ENCODE measurements at regions not wholly inside any gene's neighbourhood (a gene's known extent, or its start where the extent isn't known, plus 50 kb on each side); places are given as distances from the start of the nearest gene placed in this dataset.

- TF ChIP-seq ZFP1 (CRISPR knock-in tag; IDR thresholded peaks at IDR 0.05) (no peak), FIP1L1 (IDR thresholded peaks at IDR 0.05; ENCODE audit: low read depth, low read length, poor library complexity, severe bottlenecking) (no peak), ZNF12 (CRISPR knock-in tag; IDR thresholded peaks at IDR 0.05) (no peak), FOXK2 (conservative IDR thresholded peaks at IDR 0.05 in 1 of 2, IDR thresholded peaks at IDR 0.05 in 1 of 2; ENCODE audit: low read depth in 2 of 2) (peak; percentile 55 to 62; a peak in 3 of 4 replicates), BACH1 (tag; IDR thresholded peaks at IDR 0.05) (peak; percentile 29; the same call in 1 of the 2 replicates), BCL6 (CRISPR knock-in tag; IDR thresholded peaks at IDR 0.05) (no peak), ID3 (CRISPR knock-in tag; IDR thresholded peaks at IDR 0.05) (no peak), ID3 (tag; IDR thresholded peaks at IDR 0.05) (peak; percentile 76), CHD2 (IDR thresholded peaks at IDR 0.05; ENCODE audit: low read depth, low read length) (no peak), THAP12 (CRISPR knock-in tag; IDR thresholded peaks at IDR 0.05) (no peak), FOS (IDR thresholded peaks at IDR 0.05; ENCODE audit: extremely low read depth, insufficient read length) (no peak), HOMEZ (CRISPR knock-in tag; IDR thresholded peaks at IDR 0.05) (no peak), HOXB6 (CRISPR knock-in tag; IDR thresholded peaks at IDR 0.05; ENCODE audit: borderline replicate concordance) (no peak), TSC22D4 (tag; IDR thresholded peaks at IDR 0.05) (no peak), GATA2 (CRISPR knock-in tag; IDR thresholded peaks at IDR 0.05) (peak; percentile 45), RFX7 (CRISPR knock-in tag; IDR thresholded peaks at IDR 0.05) (no peak), PTTG1 (tag; IDR thresholded peaks at IDR 0.05; ENCODE audit: low read depth) (no peak), ARID4B (CRISPR knock-in tag; IDR thresholded peaks at IDR 0.05) (no peak), POLR2B (IDR thresholded peaks at IDR 0.05; ENCODE audit: low read depth, partially characterized antibody) (peak; percentile 29), SMARCA5 (IDR thresholded peaks at IDR 0.05) (no peak), ZNF644 (tag; IDR thresholded peaks at IDR 0.05; ENCODE audit: low read depth) (peak; percentile 81)
Measured at GRCh38 chr15:88985547-88986393, 72.6 kb upstream of the MFGE8 start (continued).

All from K562 (cell line).